ENCODE measurements at regions not wholly inside any gene's neighbourhood (a gene's known extent, or its start where the extent isn't known, plus 50 kb on each side); places are given as distances from the start of the nearest gene placed in this dataset.

DNA sequence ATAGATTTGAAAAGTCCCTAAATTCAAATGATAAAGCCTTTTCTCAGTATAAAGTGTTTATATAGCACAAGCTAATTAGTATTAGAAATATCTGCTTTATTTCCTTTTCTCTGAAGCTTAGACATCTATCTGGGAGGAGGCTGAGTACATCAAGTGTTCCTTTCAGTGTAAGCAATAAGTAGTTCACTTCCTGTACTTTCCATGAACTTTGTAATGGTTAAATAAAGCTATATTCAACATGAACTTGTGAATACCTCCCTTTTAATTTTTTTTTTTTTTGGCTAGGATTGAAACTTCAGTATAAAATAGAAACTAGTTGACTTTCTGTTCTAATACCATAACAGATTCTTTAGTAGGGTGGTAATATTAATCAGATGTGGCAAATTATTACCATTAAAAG is 190.9 kb downstream of the CENPW start:
- no peak for TF ChIP-seq POLR2A (IDR thresholded peaks at IDR 0.05; ENCODE audit: low read depth, low read length)
- TF ChIP-seq TAF1 (IDR thresholded peaks at IDR 0.05; ENCODE audit: borderline replicate concordance, low read depth, low read length): no peak
- TF ChIP-seq POLR2AphosphoS5 (IDR thresholded peaks at IDR 0.05; ENCODE audit: low read depth, low read length): no peak
